HL-60 (cell line): ENCODE measurements at regions not wholly inside any gene's neighbourhood (a gene's known extent, or its start where the extent isn't known, plus 50 kb on each side); places are given as distances from the start of the nearest gene placed in this dataset.

Experiments used
- POLR2AphosphoS5 ChIP-seq: IDR thresholded peaks from 2 replicates; pipeline ENCODE4 v1.6.1; 2012; ENCODE audit warnings: low read depth
- SPI1 ChIP-seq: IDR thresholded peaks from 2 replicates; pipeline ENCODE4 v1.6.1; 2012; ENCODE audit warnings: low read depth, mild to moderate bottlenecking, borderline replicate concordance
- TF ChIP-seq, protein P1 (sequence below): IDR thresholded peaks from one replicate; pipeline ENCODE4 v1.5.1; 2011; ENCODE audit warnings: low read length, control low read depth, inconsistent platforms; ENCODE audit not compliant: insufficient read depth

DNA sequence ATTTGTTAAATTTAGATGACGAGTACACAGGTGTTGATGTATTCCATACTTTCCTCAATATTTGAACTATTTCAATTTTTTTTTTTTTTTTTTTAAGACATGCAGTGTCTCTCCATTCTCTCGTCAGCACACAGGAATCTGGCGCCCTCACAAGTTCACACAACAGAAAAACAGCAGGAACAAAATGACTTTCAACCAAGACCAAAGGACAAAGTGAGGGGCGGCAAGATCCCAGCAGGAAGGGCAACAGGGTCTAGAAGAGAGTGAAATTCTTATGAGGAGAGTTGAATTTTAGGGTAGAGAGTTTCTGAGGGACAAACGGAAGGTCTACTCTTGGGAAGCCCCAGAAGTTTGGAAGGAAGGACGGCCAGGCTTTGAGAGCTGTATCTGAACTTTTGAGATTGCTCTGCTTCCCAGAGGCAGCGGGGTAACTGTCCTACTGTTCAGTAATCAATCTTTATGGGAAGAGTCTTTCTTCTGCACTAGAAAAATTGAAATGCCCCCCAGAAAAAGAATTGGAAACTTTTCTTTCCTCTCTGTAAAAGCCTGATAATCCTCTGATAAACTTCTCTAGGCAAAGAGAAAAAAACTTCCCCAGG, 760.2 kb downstream of the RAB28 start:
- TF ChIP-seq, protein P1, sequence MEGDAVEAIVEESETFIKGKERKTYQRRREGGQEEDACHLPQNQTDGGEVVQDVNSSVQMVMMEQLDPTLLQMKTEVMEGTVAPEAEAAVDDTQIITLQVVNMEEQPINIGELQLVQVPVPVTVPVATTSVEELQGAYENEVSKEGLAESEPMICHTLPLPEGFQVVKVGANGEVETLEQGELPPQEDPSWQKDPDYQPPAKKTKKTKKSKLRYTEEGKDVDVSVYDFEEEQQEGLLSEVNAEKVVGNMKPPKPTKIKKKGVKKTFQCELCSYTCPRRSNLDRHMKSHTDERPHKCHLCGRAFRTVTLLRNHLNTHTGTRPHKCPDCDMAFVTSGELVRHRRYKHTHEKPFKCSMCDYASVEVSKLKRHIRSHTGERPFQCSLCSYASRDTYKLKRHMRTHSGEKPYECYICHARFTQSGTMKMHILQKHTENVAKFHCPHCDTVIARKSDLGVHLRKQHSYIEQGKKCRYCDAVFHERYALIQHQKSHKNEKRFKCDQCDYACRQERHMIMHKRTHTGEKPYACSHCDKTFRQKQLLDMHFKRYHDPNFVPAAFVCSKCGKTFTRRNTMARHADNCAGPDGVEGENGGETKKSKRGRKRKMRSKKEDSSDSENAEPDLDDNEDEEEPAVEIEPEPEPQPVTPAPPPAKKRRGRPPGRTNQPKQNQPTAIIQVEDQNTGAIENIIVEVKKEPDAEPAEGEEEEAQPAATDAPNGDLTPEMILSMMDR, result no peak
- TF ChIP-seq POLR2AphosphoS5 (no peak), SPI1 (no peak)
